22Rv1 (cell line): ENCODE measurements at regions not wholly inside any gene's neighbourhood (a gene's known extent, or its start where the extent isn't known, plus 50 kb on each side); places are given as distances from the start of the nearest gene placed in this dataset.

ENCODE experiments used
- H3K27ac ChIP-seq: fragments of 450-650 bp; 2 replicates; pipeline ENCODE4 v1.5.1; 2017
- ZFX ChIP-seq: fragments of 450-650 bp; IDR thresholded peaks from 2 replicates; pipeline ENCODE4 v1.6.1; 2017; ENCODE audit warnings: antibody characterized with exemption, borderline replicate concordance
- TF ChIP-seq, protein P1 (sequence below): fragments of 450-650 bp; IDR thresholded peaks from 2 replicates; pipeline ENCODE4 v1.5.1; 2017; ENCODE audit warnings: mild to moderate bottlenecking

- H3K27ac ChIP-seq: no peak overlapping the region
- no peak for TF ChIP-seq ZFX
- TF ChIP-seq, protein P1, sequence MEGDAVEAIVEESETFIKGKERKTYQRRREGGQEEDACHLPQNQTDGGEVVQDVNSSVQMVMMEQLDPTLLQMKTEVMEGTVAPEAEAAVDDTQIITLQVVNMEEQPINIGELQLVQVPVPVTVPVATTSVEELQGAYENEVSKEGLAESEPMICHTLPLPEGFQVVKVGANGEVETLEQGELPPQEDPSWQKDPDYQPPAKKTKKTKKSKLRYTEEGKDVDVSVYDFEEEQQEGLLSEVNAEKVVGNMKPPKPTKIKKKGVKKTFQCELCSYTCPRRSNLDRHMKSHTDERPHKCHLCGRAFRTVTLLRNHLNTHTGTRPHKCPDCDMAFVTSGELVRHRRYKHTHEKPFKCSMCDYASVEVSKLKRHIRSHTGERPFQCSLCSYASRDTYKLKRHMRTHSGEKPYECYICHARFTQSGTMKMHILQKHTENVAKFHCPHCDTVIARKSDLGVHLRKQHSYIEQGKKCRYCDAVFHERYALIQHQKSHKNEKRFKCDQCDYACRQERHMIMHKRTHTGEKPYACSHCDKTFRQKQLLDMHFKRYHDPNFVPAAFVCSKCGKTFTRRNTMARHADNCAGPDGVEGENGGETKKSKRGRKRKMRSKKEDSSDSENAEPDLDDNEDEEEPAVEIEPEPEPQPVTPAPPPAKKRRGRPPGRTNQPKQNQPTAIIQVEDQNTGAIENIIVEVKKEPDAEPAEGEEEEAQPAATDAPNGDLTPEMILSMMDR: no peak
Observed at GRCh38 chr16:66220702-66221101, 145.8 kb upstream of the CDH5 start.

DNA sequence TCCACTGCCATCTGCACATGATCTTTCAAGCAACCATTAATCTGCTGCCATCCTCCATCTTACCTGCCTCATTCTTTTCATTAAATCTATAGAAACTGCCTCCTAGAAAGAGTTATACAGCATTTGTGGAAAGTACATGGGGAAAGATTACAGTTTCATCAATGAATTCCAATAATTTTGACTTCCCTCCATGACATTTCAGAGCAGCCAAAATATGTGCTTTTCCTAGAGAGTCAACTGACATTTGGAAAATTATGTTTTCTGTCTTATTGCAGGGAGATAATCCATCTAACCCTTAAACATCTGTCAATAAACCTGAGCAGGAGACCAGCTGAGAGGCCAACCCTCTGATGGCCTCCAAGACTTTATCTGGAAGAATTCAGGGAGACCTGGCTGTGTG lies 147.0 kb upstream of the CDH5 start:
- H3K27ac ChIP-seq: no peak overlapping the region
- TF ChIP-seq ZFX: no peak
- TF ChIP-seq, protein P1: no peak

- TF ChIP-seq, protein P1: no peak
- TF ChIP-seq ZFX: no peak
- H3K27ac ChIP-seq: no peak overlapping the region
Observed at GRCh38 chr16:66212428-66212827, 154.1 kb upstream of the CDH5 start.

DNA sequence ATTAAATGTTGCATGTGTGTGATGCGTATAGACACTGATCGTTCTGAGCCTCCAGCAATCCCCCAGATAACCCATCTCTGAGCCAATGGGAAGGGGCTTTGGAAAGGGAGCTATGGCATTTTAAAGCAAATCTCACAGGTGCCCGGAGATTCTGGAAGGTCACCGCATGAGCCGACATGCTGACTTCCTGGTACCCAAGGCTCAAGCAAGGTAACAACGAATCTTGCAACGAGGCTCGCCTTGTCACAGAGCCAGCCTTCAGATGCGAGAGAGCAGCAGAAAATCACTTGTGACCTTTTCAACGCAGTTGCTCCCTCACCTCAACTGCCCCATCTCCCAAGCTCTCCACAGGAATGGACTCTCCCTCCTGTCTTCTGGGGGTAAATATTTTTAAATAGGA lies 154.8 kb upstream of the CDH5 start:
- TF ChIP-seq ZFX: no peak
- TF ChIP-seq, protein P1: no peak
- no peak overlapping the region for H3K27ac ChIP-seq

GRCh38 chr16:66207883-66208265 lies 158.6 kb upstream of the CDH5 start:
- TF ChIP-seq, protein P1: no peak
- TF ChIP-seq ZFX: no peak
- no peak overlapping the region for H3K27ac ChIP-seq

DNA sequence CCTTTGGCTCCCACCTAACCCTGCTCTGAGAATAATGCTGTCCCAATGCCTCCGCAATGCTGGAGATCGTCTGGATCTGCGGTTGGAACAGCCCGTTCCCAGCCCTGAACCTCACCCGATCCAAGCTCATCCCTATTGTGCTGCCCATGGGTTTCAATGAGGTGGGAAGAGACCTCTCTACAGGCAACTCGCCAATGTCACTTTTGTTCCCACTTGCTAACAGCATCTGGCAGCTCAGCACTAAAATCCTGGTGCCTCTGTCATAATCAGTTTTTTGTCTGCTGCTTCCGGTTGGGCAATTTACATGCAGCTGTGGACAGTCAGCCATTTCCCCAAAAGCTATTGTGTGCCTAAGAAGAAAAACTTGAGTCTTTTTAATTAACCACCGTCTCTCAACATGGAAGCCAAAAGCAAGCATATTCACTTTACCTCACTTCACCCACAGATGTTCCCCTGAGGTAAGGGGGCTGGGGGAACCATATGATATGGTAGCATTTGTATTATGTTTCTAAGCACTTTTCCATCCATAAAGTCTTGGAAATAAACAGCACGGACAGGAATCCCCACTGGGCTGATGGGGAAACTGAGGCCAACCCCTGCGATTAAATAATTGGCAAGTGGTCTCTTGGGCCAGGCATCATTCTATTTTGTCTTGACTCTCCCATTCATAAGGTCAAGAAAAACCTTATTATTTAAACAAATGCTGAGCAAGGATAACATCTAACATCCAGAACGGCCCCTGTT lies 159.2 kb upstream of the CDH5 start:
- H3K27ac ChIP-seq: no peak overlapping the region
- no peak for TF ChIP-seq ZFX
- TF ChIP-seq, protein P1: no peak

DNA sequence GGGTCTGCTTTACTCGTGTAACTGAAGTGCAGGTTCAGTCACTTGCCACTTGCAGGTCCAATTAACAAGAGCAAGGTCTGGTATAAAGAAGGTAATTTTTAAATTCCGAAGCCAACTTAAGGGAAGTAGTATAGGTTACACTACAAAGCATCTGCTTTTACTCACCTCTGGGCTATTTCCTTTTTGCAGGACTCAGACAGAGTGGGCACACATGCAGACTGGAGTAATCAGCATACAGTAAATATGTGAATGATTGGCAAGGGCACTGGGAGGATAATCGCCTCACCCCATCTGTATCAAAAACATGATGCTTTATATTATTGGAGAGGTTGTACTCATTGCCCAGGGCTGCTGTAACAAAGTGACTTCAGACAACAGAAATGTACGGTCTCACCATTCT lies 160.1 kb upstream of the CDH5 start:
- TF ChIP-seq ZFX: no peak
- TF ChIP-seq, protein P1: no peak
- no peak overlapping the region for H3K27ac ChIP-seq
